H1 (cell line): ENCODE measurements at regions not wholly inside any gene's neighbourhood (a gene's known extent, or its start where the extent isn't known, plus 50 kb on each side); places are given as distances from the start of the nearest gene placed in this dataset.

Source experiments
- ATF3 ChIP-seq: IDR thresholded peaks from 2 replicates; pipeline ENCODE4 v1.6.1; 2011; ENCODE audit warnings: low read depth, mild to moderate bottlenecking, low read length; ENCODE audit not compliant: insufficient read depth
- GABPA ChIP-seq: IDR thresholded peaks from 2 replicates; pipeline ENCODE4 v1.6.1; 2011; ENCODE audit warnings: mild to moderate bottlenecking, low read length, moderate library complexity, borderline replicate concordance; ENCODE audit not compliant: insufficient read depth
- POLR2A ChIP-seq, 2 experiments: IDR thresholded peaks; 1 replicate in 1 of 2; 2 replicates in 1 of 2; pipeline ENCODE4 v1.6.1; 2011; ENCODE audit warnings: low read depth in 2 of 2, low read length in 2 of 2, mild to moderate bottlenecking in 2 of 2; ENCODE audit errors: control extremely low read depth in 1 of 2
- TF ChIP-seq, protein P1 (sequence below): fragments of 300-600 bp; sonication (generic); IDR thresholded peaks from 2 replicates; pipeline ENCODE4 v1.7.1; 2012; ENCODE audit warnings: low read length, moderate library complexity, mild to moderate bottlenecking, inconsistent platforms; ENCODE audit not compliant: insufficient replicate concordance
- TF ChIP-seq, protein P2 (sequence below), 3 experiments: IDR thresholded peaks; 1 replicate in 2 of 3; 2 replicates in 1 of 3; pipeline versions ENCODE4 v1.5.1 to v1.6.1; 2011; ENCODE audit warnings: low read length in 3 of 3, mild to moderate bottlenecking in 3 of 3, inconsistent platforms in 2 of 3, low read depth in 1 of 3, moderate library complexity in 1 of 3; ENCODE audit not compliant: insufficient read depth in 1 of 3; ENCODE audit errors: control extremely low read depth in 1 of 3

DNA sequence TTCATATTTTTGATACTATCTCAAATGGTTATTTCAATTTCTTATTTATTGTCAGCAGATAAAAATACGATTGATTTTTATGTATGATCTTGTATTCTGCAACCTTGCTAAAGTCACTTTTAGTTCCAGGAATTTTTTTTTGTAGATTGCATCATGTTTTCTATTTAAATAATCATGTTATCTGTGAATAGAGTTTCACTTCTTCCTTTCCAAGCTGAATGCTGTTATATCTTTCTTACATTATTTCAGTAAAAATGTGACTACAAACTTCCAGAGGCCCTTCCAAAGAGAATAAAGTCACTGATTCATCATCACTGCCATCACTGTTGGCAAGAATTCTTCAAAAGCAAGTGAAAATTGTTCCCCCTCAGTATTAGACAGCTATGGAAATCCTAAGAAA lies 104.7 kb upstream of the RAP1B start:
- TF ChIP-seq, protein P1, sequence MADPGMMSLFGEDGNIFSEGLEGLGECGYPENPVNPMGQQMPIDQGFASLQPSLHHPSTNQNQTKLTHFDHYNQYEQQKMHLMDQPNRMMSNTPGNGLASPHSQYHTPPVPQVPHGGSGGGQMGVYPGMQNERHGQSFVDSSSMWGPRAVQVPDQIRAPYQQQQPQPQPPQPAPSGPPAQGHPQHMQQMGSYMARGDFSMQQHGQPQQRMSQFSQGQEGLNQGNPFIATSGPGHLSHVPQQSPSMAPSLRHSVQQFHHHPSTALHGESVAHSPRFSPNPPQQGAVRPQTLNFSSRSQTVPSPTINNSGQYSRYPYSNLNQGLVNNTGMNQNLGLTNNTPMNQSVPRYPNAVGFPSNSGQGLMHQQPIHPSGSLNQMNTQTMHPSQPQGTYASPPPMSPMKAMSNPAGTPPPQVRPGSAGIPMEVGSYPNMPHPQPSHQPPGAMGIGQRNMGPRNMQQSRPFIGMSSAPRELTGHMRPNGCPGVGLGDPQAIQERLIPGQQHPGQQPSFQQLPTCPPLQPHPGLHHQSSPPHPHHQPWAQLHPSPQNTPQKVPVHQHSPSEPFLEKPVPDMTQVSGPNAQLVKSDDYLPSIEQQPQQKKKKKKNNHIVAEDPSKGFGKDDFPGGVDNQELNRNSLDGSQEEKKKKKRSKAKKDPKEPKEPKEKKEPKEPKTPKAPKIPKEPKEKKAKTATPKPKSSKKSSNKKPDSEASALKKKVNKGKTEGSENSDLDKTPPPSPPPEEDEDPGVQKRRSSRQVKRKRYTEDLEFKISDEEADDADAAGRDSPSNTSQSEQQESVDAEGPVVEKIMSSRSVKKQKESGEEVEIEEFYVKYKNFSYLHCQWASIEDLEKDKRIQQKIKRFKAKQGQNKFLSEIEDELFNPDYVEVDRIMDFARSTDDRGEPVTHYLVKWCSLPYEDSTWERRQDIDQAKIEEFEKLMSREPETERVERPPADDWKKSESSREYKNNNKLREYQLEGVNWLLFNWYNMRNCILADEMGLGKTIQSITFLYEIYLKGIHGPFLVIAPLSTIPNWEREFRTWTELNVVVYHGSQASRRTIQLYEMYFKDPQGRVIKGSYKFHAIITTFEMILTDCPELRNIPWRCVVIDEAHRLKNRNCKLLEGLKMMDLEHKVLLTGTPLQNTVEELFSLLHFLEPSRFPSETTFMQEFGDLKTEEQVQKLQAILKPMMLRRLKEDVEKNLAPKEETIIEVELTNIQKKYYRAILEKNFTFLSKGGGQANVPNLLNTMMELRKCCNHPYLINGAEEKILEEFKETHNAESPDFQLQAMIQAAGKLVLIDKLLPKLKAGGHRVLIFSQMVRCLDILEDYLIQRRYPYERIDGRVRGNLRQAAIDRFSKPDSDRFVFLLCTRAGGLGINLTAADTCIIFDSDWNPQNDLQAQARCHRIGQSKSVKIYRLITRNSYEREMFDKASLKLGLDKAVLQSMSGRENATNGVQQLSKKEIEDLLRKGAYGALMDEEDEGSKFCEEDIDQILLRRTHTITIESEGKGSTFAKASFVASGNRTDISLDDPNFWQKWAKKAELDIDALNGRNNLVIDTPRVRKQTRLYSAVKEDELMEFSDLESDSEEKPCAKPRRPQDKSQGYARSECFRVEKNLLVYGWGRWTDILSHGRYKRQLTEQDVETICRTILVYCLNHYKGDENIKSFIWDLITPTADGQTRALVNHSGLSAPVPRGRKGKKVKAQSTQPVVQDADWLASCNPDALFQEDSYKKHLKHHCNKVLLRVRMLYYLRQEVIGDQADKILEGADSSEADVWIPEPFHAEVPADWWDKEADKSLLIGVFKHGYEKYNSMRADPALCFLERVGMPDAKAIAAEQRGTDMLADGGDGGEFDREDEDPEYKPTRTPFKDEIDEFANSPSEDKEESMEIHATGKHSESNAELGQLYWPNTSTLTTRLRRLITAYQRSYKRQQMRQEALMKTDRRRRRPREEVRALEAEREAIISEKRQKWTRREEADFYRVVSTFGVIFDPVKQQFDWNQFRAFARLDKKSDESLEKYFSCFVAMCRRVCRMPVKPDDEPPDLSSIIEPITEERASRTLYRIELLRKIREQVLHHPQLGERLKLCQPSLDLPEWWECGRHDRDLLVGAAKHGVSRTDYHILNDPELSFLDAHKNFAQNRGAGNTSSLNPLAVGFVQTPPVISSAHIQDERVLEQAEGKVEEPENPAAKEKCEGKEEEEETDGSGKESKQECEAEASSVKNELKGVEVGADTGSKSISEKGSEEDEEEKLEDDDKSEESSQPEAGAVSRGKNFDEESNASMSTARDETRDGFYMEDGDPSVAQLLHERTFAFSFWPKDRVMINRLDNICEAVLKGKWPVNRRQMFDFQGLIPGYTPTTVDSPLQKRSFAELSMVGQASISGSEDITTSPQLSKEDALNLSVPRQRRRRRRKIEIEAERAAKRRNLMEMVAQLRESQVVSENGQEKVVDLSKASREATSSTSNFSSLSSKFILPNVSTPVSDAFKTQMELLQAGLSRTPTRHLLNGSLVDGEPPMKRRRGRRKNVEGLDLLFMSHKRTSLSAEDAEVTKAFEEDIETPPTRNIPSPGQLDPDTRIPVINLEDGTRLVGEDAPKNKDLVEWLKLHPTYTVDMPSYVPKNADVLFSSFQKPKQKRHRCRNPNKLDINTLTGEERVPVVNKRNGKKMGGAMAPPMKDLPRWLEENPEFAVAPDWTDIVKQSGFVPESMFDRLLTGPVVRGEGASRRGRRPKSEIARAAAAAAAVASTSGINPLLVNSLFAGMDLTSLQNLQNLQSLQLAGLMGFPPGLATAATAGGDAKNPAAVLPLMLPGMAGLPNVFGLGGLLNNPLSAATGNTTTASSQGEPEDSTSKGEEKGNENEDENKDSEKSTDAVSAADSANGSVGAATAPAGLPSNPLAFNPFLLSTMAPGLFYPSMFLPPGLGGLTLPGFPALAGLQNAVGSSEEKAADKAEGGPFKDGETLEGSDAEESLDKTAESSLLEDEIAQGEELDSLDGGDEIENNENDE, result no peak
- no peak for TF ChIP-seq POLR2A (IDR thresholded peaks at IDR 0.05; ENCODE audit: control extremely low read depth in 1 of 2, low read depth in 2 of 2, low read length in 2 of 2)
- no peak for TF ChIP-seq ATF3
- TF ChIP-seq, protein P2, sequence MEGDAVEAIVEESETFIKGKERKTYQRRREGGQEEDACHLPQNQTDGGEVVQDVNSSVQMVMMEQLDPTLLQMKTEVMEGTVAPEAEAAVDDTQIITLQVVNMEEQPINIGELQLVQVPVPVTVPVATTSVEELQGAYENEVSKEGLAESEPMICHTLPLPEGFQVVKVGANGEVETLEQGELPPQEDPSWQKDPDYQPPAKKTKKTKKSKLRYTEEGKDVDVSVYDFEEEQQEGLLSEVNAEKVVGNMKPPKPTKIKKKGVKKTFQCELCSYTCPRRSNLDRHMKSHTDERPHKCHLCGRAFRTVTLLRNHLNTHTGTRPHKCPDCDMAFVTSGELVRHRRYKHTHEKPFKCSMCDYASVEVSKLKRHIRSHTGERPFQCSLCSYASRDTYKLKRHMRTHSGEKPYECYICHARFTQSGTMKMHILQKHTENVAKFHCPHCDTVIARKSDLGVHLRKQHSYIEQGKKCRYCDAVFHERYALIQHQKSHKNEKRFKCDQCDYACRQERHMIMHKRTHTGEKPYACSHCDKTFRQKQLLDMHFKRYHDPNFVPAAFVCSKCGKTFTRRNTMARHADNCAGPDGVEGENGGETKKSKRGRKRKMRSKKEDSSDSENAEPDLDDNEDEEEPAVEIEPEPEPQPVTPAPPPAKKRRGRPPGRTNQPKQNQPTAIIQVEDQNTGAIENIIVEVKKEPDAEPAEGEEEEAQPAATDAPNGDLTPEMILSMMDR (IDR thresholded peaks at IDR 0.05; ENCODE audit: control extremely low read depth in 1 of 3, insufficient read depth in 1 of 3, low read depth in 1 of 3, low read length in 3 of 3), result no peak
- no peak for TF ChIP-seq GABPA
